ENCODE measurements at regions not wholly inside any gene's neighbourhood (a gene's known extent, or its start where the extent isn't known, plus 50 kb on each side); places are given as distances from the start of the nearest gene placed in this dataset.

GRCh38 chr6:51360287-51360686, 541.6 kb downstream of the TFAP2B start (continued):
- TF ChIP-seq E2F8 (IDR thresholded peaks at IDR 0.05; ENCODE audit: low read depth, partially characterized antibody) (no peak), ZBED1 (IDR thresholded peaks at IDR 0.05; ENCODE audit: borderline replicate concordance) (no peak), PRDM15 (CRISPR knock-in tag; IDR thresholded peaks at IDR 0.05) (no peak), LARP7 (IDR thresholded peaks at IDR 0.05) (no peak), CBX3 (IDR thresholded peaks at IDR 0.05; ENCODE audit: borderline replicate concordance, low read depth) (no peak), HCFC1 (IDR thresholded peaks at IDR 0.05; ENCODE audit: low read length) (no peak), POLR2AphosphoS2 (IDR thresholded peaks at IDR 0.05; ENCODE audit: low read depth, low read length) (no peak), SUZ12 (IDR thresholded peaks at IDR 0.05; ENCODE audit: unreplicated experiment) (no peak), GABPA (IDR thresholded peaks at IDR 0.05; ENCODE audit: low read depth) (no peak)

Measured in GM12878 (cell line).